ENCODE measurements at regions not wholly inside any gene's neighbourhood (a gene's known extent, or its start where the extent isn't known, plus 50 kb on each side); places are given as distances from the start of the nearest gene placed in this dataset.

DNA sequence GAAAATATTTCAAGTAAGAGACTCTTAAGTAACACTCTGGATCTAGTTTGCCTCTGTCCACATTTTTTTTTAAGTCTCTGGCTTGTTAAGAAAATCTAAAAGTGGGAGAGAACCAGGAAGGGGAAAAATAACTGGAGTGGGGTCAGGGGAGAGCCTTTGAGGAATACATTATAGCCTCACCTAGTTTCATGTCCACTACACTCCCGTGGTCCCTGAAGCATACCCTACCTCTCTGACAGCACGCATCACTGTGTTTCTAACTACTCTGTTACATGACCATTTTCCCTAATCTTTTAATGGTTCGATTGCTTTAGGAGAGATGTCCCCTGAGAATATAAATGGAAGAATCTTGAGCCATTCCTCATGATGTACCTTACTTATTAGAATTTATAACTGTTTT is 318.3 kb downstream of the TMEM167A start:
- DNase-seq (ENCODE audit: low read depth in 1 of 2, low spot score in 1 of 2) (no peak), ATAC-seq (no peak), FAIRE-seq (no peak)
- no peak overlapping the region for H3K4me2 ChIP-seq
- no peak overlapping the region for H3K27ac ChIP-seq
- H3K4me1 ChIP-seq: no peaks in the 10 kb centered on the region
- ChIA-PET POLR2A (no interaction called here), CTCF (no interaction called here)
- no peak overlapping the region for H3K4me3 ChIP-seq
- TF ChIP-seq CEBPB (IDR thresholded peaks at IDR 0.05) (no peak), NPAS2 (CRISPR knock-in tag; IDR thresholded peaks at IDR 0.05; ENCODE audit: borderline replicate concordance) (no peak), JUN (IDR thresholded peaks at IDR 0.05) (no peak), FOSB (CRISPR knock-in tag; IDR thresholded peaks at IDR 0.05) (no peak), HMGXB4 (CRISPR knock-in tag; IDR thresholded peaks at IDR 0.05; ENCODE audit: borderline replicate concordance) (no peak), PHF8 (IDR thresholded peaks at IDR 0.05; ENCODE audit: borderline replicate concordance, low read depth) (no peak), RCOR1 (IDR thresholded peaks at IDR 0.05; ENCODE audit: low read depth, low read length) (no peak), NFE2L2 (conservative IDR thresholded peaks at IDR 0.05; ENCODE audit: low read length) (no peak), HOXA7 (CRISPR knock-in tag; IDR thresholded peaks at IDR 0.05) (no peak), RAD21 (conservative IDR thresholded peaks at IDR 0.05 in 1 of 2, IDR thresholded peaks at IDR 0.05 in 1 of 2) (no peak)
- WGBS (ENCODE audit: missing lambda C conversion rate): 48% methylated on average over 3 of the region's 3 CpGs
- H3K9me3 ChIP-seq: no peaks in the 10 kb centered on the region

GRCh38 chr5:82754759-82755158 is 322.4 kb downstream of the TMEM167A start:
- Histone ChIP-seq H3K9me3 (no peaks in the 10 kb centered on the region), H3K4me1 (no peaks in the 10 kb centered on the region), H3K27ac (no peak overlapping the region), H3K4me3 (no peak overlapping the region), H3K4me2 (no peak overlapping the region)
- ATAC-seq: no peak
- FAIRE-seq: no peak
- TF ChIP-seq, protein P1, sequence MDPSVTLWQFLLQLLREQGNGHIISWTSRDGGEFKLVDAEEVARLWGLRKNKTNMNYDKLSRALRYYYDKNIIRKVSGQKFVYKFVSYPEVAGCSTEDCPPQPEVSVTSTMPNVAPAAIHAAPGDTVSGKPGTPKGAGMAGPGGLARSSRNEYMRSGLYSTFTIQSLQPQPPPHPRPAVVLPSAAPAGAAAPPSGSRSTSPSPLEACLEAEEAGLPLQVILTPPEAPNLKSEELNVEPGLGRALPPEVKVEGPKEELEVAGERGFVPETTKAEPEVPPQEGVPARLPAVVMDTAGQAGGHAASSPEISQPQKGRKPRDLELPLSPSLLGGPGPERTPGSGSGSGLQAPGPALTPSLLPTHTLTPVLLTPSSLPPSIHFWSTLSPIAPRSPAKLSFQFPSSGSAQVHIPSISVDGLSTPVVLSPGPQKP (IDR thresholded peaks at IDR 0.05; ENCODE audit: low read depth, low read length): no peak
- TF ChIP-seq RARB (CRISPR knock-in tag; IDR thresholded peaks at IDR 0.05) (no peak), CBX2 (IDR thresholded peaks at IDR 0.05; ENCODE audit: borderline replicate concordance, low read depth) (no peak), ZNF302 (CRISPR knock-in tag; IDR thresholded peaks at IDR 0.05) (no peak), MAFK (IDR thresholded peaks at IDR 0.05; ENCODE audit: partially characterized antibody) (no peak), FOSB (CRISPR knock-in tag; IDR thresholded peaks at IDR 0.05) (no peak), ZFP36 (IDR thresholded peaks at IDR 0.05; ENCODE audit: borderline replicate concordance, partially characterized antibody) (no peak), EHMT2 (IDR thresholded peaks at IDR 0.05; ENCODE audit: low read depth) (no peak), CEBPB (IDR thresholded peaks at IDR 0.05) (no peak), CBX8 (IDR thresholded peaks at IDR 0.05) (no peak), TP53 (CRISPR knock-in tag; IDR thresholded peaks at IDR 0.05) (no peak), EP300 (IDR thresholded peaks at IDR 0.05) (no peak)
- TF ChIP-seq, protein P2, sequence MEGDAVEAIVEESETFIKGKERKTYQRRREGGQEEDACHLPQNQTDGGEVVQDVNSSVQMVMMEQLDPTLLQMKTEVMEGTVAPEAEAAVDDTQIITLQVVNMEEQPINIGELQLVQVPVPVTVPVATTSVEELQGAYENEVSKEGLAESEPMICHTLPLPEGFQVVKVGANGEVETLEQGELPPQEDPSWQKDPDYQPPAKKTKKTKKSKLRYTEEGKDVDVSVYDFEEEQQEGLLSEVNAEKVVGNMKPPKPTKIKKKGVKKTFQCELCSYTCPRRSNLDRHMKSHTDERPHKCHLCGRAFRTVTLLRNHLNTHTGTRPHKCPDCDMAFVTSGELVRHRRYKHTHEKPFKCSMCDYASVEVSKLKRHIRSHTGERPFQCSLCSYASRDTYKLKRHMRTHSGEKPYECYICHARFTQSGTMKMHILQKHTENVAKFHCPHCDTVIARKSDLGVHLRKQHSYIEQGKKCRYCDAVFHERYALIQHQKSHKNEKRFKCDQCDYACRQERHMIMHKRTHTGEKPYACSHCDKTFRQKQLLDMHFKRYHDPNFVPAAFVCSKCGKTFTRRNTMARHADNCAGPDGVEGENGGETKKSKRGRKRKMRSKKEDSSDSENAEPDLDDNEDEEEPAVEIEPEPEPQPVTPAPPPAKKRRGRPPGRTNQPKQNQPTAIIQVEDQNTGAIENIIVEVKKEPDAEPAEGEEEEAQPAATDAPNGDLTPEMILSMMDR (IDR thresholded peaks at IDR 0.05): no peak
- TF ChIP-seq, protein P3, sequence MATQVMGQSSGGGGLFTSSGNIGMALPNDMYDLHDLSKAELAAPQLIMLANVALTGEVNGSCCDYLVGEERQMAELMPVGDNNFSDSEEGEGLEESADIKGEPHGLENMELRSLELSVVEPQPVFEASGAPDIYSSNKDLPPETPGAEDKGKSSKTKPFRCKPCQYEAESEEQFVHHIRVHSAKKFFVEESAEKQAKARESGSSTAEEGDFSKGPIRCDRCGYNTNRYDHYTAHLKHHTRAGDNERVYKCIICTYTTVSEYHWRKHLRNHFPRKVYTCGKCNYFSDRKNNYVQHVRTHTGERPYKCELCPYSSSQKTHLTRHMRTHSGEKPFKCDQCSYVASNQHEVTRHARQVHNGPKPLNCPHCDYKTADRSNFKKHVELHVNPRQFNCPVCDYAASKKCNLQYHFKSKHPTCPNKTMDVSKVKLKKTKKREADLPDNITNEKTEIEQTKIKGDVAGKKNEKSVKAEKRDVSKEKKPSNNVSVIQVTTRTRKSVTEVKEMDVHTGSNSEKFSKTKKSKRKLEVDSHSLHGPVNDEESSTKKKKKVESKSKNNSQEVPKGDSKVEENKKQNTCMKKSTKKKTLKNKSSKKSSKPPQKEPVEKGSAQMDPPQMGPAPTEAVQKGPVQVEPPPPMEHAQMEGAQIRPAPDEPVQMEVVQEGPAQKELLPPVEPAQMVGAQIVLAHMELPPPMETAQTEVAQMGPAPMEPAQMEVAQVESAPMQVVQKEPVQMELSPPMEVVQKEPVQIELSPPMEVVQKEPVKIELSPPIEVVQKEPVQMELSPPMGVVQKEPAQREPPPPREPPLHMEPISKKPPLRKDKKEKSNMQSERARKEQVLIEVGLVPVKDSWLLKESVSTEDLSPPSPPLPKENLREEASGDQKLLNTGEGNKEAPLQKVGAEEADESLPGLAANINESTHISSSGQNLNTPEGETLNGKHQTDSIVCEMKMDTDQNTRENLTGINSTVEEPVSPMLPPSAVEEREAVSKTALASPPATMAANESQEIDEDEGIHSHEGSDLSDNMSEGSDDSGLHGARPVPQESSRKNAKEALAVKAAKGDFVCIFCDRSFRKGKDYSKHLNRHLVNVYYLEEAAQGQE (IDR thresholded peaks at IDR 0.05): no peak
- TF ChIP-seq, protein P4, sequence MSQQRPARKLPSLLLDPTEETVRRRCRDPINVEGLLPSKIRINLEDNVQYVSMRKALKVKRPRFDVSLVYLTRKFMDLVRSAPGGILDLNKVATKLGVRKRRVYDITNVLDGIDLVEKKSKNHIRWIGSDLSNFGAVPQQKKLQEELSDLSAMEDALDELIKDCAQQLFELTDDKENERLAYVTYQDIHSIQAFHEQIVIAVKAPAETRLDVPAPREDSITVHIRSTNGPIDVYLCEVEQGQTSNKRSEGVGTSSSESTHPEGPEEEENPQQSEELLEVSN (IDR thresholded peaks at IDR 0.05; ENCODE audit: borderline replicate concordance, low read depth): no peak
- WGBS (ENCODE audit: missing lambda C conversion rate): 45% methylated on average over 3 of the region's 3 CpGs
- CTCF ChIA-PET: no interaction called here
- POLR2A ChIA-PET: no interaction called here
- DNase-seq (ENCODE audit: low read depth in 1 of 2, low spot score in 1 of 2): no peak
